Osteoblast (primary cell): ENCODE measurements at regions not wholly inside any gene's neighbourhood (a gene's known extent, or its start where the extent isn't known, plus 50 kb on each side); places are given as distances from the start of the nearest gene placed in this dataset.

Experiments
- DNase-seq: peaks from one replicate; pipeline ENCODE4 v3.0.0; 2011; ENCODE audit warnings: low spot score, mixed read lengths; ENCODE audit not compliant: insufficient read length; ENCODE audit errors: missing footprints
- H2AFZ ChIP-seq: 2 replicates; pipeline ENCODE4 v1.6.0; 2011; ENCODE audit warnings: mild to moderate bottlenecking, low read length
- H3K27ac ChIP-seq: 2 replicates; pipeline ENCODE4 v1.5.1; 2011; ENCODE audit warnings: mild to moderate bottlenecking, low read depth, low read length, moderate library complexity
- H3K27me3 ChIP-seq: 2 replicates; pipeline ENCODE4 v1.6.0; 2012; ENCODE audit warnings: mild to moderate bottlenecking, control low read depth, inconsistent platforms, low read length, moderate library complexity; ENCODE audit not compliant: insufficient read depth
- H3K36me3 ChIP-seq: 2 replicates; pipeline ENCODE4 v1.5.1; 2011; ENCODE audit warnings: mild to moderate bottlenecking, low read length, control low read depth, moderate library complexity; ENCODE audit not compliant: insufficient read depth
- H3K4me1 ChIP-seq: 2 replicates; pipeline ENCODE4 v1.5.1; 2011; ENCODE audit warnings: mild to moderate bottlenecking, low read length, control low read depth, moderate library complexity; ENCODE audit not compliant: insufficient read depth
- H3K4me2 ChIP-seq: 2 replicates; pipeline ENCODE4 v1.6.0; 2011; ENCODE audit warnings: mild to moderate bottlenecking, low read length; ENCODE audit not compliant: insufficient read depth
- H3K4me3 ChIP-seq: fragments of 200-600 bp; sonication (generic); 3 replicates; pipeline ENCODE4 v1.5.1; 2012; ENCODE audit warnings: mild to moderate bottlenecking, low read length, inconsistent platforms; ENCODE audit not compliant: insufficient read depth
- H3K79me2 ChIP-seq: 2 replicates; pipeline ENCODE4 v1.6.0; 2012; ENCODE audit warnings: mild to moderate bottlenecking, low read length, control low read depth, inconsistent platforms; ENCODE audit not compliant: insufficient read depth
- H3K9me3 ChIP-seq: 2 replicates; pipeline ENCODE4 v1.5.1; 2011; ENCODE audit warnings: low read depth, low read length, control low read depth
- H4K20me1 ChIP-seq: 2 replicates; pipeline ENCODE4 v1.6.0; 2012; ENCODE audit warnings: mild to moderate bottlenecking, low read length, control low read depth; ENCODE audit not compliant: insufficient read depth
- TF ChIP-seq, protein P1 (sequence below): IDR thresholded peaks from 2 replicates; pipeline ENCODE4 v1.5.1; 2011; ENCODE audit warnings: mild to moderate bottlenecking, low read depth, low read length, moderate library complexity; ENCODE audit errors: extremely low read depth

DNA sequence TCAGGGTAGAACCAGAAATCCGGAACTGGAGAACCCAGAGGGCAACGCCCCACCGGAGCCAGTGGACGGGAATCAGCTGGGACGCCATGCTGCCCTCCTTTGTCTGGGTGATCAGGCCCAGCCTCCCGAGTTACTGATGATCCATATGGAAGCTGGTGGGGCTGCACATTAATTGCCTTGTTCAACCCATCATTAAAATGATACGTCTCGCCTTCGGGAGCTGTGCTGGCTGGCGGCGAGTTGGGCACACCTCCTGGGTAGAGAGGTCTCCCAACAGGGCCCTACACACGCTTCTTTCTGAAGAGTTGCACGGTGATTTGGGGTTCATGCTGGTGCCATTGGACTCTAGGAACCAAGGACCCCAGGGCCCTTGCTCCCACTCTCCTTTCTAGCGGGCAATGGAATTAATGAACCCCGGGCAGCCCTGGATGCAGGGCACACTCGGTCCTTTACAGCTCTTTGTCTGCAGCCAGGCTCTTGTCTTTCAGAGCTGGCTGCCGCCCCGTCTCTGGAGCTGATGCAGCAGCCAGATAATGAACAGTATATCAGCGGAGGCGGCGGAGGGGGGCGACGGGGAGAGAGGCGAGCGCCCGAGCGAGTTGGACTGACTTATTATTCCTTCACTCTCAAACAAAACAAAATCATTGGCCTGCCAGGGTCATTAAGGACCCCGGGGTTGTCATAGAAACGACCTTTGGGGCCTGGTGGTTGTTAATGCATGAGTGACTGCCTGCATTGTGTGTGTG, 412.2 kb upstream of the ZMIZ1 start:
- Histone ChIP-seq H3K27me3 (peaks cover under 1% of the 10 kb centered on the region), H3K4me1 (no peaks in the 10 kb centered on the region), H3K79me2 (no peaks in the 10 kb centered on the region), H2AFZ (no peak overlapping the region), H3K27ac (no peak overlapping the region), H3K4me2 (no peak overlapping the region), H3K9me3 (no peaks in the 10 kb centered on the region), H3K4me3 (no peak overlapping the region), H4K20me1 (no peaks in the 10 kb centered on the region), H3K36me3 (no peaks in the 10 kb centered on the region)
- no peak for DNase-seq
- TF ChIP-seq, protein P1, sequence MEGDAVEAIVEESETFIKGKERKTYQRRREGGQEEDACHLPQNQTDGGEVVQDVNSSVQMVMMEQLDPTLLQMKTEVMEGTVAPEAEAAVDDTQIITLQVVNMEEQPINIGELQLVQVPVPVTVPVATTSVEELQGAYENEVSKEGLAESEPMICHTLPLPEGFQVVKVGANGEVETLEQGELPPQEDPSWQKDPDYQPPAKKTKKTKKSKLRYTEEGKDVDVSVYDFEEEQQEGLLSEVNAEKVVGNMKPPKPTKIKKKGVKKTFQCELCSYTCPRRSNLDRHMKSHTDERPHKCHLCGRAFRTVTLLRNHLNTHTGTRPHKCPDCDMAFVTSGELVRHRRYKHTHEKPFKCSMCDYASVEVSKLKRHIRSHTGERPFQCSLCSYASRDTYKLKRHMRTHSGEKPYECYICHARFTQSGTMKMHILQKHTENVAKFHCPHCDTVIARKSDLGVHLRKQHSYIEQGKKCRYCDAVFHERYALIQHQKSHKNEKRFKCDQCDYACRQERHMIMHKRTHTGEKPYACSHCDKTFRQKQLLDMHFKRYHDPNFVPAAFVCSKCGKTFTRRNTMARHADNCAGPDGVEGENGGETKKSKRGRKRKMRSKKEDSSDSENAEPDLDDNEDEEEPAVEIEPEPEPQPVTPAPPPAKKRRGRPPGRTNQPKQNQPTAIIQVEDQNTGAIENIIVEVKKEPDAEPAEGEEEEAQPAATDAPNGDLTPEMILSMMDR = no peak

DNA sequence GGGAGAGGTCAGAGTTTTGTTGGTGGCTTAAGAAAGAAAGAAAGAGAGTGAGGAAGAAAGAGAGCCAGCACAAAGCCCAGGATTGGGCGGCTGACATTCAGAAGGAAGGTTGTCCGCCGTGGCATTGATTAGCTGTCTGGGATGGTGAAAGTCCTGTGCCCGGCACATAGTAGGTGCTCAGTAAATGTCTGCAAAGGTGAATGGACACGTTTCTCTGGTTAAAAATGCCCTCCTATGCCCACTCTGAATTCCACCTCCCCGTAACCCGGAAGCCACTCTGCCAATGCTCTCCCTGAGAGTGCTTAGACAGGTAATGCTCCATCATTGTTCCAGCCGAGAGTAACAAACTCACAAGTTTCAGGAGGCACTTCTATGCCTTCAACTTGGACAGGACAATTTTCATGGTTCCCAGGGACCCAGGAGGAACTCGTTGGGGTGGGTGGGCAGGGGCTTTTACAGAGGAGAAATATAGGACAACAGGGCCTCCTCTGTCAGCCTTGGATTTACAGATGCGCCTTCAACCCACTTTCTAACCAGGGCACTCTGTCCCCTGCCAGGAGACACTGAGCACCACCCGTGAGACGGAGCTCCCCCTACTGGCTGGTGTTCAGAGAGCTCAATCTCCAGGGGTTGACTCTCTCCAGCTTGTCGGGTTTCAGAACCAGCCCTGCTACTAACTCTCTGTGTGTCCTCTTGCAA, 411.5 kb upstream of the ZMIZ1 start:
- Histone ChIP-seq H3K4me2 (no peak overlapping the region), H2AFZ (no peak overlapping the region), H3K79me2 (no peaks in the 10 kb centered on the region), H3K4me1 (no peaks in the 10 kb centered on the region), H3K27ac (no peak overlapping the region), H3K36me3 (no peaks in the 10 kb centered on the region), H4K20me1 (no peaks in the 10 kb centered on the region), H3K27me3 (peaks cover 3% of the 10 kb centered on the region), H3K4me3 (no peak overlapping the region), H3K9me3 (no peaks in the 10 kb centered on the region)
- DNase-seq = peak; percentile 93
- TF ChIP-seq, protein P1 = peak; percentile 77

DNA sequence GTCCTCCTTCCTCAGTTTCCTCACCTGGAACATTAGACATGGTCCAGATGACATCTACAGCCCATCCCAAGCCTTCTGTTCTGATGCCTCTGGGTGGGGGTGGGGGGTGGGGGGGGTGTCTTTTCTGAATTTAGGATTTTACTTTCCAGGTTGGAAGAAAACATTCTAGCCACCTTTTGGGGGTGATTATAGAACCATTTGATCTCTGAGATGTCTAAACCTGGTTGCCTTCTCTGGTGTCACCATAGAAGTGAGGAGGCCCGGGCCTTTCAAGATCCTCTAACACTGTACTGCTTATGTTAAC, 411.0 kb upstream of the ZMIZ1 start:
- Histone ChIP-seq H4K20me1 (no peaks in the 10 kb centered on the region), H3K4me1 (no peaks in the 10 kb centered on the region), H3K4me2 (no peak overlapping the region), H3K27me3 (peaks cover 3% of the 10 kb centered on the region), H3K27ac (no peak overlapping the region), H3K79me2 (no peaks in the 10 kb centered on the region), H3K9me3 (no peaks in the 10 kb centered on the region), H3K4me3 (no peak overlapping the region), H2AFZ (no peak overlapping the region), H3K36me3 (no peaks in the 10 kb centered on the region)
- no peak for DNase-seq
- TF ChIP-seq, protein P1 = no peak
